NB4 (cell line): ENCODE measurements at regions not wholly inside any gene's neighbourhood (a gene's known extent, or its start where the extent isn't known, plus 50 kb on each side); places are given as distances from the start of the nearest gene placed in this dataset.

Experiments
- CTCF ChIP-seq: IDR thresholded peaks from one replicate; pipeline ENCODE4 v1.5.1; 2012; ENCODE audit warnings: low read depth, low read length
- POLR2A ChIP-seq: IDR thresholded peaks from 2 replicates; pipeline ENCODE4 v1.6.1; 2011; ENCODE audit warnings: mild to moderate bottlenecking; ENCODE audit not compliant: insufficient read length; ENCODE audit errors: extremely low read depth

GRCh38 chr2:161019311-161019710 is 140.9 kb upstream of the TANK start:
- TF ChIP-seq CTCF (no peak), POLR2A (no peak)
